GM12801 (cell line): ENCODE measurements at regions not wholly inside any gene's neighbourhood (a gene's known extent, or its start where the extent isn't known, plus 50 kb on each side); places are given as distances from the start of the nearest gene placed in this dataset.

Experiments used
- TF ChIP-seq, protein P1 (sequence below): IDR thresholded peaks from one replicate; pipeline ENCODE4 v1.5.1; 2011; ENCODE audit warnings: control low read depth; ENCODE audit not compliant: insufficient read length; ENCODE audit errors: extremely low read depth

DNA sequence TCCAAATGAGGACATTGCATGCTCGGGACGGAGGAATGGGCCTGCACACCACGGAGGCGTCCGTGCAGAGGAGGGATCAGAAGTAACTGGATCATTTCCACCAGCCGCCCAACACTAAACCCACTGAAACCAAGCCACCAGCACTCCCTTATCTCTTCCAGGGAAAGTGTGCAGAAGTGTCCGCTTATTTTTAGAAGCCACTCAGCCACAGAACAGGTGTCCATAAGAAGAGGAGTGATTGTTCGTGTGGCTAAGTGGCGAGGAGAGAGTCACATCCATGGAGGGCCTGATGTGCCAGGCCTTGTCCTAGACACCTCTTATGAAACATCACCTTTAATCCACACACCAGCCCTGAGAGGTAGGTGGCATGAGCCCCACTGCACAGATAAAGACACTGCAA, 407.9 kb upstream of the NPVF start:
- TF ChIP-seq, protein P1, sequence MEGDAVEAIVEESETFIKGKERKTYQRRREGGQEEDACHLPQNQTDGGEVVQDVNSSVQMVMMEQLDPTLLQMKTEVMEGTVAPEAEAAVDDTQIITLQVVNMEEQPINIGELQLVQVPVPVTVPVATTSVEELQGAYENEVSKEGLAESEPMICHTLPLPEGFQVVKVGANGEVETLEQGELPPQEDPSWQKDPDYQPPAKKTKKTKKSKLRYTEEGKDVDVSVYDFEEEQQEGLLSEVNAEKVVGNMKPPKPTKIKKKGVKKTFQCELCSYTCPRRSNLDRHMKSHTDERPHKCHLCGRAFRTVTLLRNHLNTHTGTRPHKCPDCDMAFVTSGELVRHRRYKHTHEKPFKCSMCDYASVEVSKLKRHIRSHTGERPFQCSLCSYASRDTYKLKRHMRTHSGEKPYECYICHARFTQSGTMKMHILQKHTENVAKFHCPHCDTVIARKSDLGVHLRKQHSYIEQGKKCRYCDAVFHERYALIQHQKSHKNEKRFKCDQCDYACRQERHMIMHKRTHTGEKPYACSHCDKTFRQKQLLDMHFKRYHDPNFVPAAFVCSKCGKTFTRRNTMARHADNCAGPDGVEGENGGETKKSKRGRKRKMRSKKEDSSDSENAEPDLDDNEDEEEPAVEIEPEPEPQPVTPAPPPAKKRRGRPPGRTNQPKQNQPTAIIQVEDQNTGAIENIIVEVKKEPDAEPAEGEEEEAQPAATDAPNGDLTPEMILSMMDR = no peak

DNA sequence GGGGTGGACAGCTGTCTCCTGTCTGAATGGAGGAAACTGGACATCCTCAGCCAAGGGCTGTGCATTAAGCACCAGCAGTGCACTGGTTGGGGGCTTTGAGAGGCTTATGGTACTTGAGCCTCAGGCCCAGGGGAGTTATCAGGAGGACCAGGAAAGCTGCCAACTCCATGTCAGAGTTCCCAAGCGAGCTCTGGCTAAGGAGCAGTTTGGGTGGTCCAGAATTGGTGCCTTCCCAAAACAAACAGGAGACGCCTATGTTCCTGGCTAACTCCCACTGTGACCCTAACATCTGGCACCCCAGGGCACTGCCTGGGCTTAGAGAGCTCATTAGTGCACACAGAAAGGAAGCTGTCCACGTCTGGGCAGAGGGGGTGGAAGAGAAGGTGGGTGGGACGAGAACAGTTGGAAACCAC, 408.6 kb upstream of the NPVF start:
- TF ChIP-seq, protein P1 = no peak

DNA sequence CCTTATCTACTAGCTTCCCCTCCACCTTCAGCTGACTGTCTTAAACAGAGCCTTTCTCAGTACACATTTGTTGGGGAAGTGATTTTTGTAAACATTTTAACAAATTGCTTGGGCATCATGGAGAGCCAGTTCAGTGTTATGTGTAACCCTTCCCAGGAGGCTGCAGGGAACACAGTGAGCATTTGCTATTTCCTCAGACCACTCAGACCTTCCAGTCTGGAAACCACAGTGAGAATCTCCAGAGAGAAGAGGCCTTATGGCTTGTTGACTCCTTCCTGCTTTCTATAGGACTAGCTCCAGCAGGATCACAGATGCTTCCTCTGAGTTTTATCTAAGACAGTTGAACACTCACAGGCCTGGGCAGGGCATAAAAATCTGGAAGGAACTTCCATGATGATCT, 409.8 kb upstream of the NPVF start:
- TF ChIP-seq, protein P1 = no peak

DNA sequence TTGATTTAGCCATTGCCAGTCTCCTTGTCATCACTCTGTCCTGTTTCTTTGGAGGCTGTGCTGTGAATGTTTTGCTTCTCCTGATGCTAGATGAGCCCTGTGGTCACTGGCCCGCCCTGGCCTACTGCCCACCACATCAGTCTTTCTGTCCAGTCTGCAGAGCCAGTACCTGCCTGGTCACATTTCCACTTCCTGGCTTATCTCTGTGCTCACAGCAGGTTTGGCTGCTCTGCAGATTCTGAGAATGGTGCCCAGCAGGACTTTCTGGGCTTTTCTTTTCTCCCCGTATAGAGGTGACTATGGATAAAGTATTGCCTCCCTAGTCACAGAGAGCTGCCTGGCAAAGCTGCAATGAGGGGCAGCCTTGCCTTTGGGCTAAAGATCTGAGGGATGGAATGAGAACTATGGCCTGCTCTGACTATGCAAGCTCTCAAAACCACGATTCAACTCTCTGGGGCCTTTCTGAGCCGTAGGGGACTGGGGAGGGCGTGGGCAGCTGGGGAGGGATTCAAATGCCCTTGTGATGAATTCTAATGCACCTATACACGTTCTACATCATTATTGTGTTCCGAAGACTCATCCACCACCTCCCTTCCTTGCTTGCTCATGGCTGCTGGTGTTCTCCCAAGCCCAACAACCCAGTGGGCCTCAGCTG, 410.4 kb upstream of the NPVF start:
- TF ChIP-seq, protein P1 = no peak

DNA sequence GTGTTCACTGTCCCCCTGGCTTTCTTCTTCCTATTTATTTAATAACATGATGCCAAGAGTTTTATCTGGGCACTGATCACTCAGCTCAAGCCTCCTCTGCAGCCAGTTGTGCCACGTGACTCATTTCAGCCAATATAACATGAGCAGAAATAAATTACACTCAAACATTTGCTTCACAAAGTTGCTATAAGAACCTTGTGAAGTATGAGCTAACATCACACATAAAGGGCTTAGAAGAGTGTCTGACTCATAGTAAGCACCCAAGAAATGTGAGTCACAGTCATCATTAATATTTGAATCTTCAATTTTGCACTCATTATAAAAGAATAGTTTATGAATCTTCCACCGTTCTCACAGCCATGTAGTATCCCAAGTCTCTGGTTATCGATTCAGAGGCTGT, 414.6 kb upstream of the NPVF start:
- TF ChIP-seq, protein P1 = no peak

DNA sequence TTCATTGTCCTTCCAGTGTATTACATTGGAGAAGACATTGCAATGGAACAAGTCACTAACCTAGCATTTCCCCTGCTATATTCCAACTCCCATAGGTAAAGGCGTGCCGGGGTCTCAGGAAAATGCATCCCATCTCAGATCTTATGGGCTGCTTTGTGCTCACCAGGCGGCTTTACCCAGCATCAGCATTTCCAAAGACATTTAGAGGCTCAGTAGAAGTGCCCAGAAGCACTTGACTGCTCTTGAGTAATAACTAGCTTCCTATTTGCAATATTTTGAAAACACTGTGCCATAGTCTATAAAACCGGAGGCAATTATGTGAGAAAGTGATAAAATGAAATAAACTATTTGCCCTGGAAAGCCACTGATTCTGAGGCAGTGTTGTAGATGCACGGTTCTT, 415.0 kb upstream of the NPVF start:
- TF ChIP-seq, protein P1 = no peak

DNA sequence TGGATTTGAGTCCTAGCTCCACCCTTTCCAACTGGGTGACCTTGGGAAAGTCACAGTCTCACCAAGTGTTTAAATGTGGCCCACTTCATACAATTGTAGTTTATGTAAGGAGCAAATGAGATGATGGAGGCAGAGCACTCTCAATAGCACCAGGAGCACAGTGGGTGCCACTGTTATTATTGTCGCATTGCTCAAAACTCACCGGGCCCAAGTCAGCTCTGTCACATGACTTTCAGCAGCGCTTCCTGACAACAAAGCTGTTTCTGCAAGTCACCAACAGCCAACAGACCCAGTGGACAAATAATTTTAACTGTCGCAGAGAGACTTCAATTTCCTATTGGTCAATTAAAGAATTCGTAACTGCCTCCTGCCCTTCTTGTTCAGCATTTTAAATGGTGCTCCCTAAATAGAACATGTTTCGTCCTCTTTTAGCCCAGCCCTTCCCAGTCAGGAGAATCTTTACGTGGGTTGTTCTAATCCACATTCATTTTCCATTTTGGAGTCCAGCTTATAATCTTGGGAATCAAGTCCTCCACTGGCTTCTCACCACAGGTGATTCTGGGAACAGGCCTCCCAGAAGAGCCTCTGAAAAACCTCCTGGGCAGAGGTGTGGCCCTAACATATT, 415.6 kb upstream of the NPVF start:
- TF ChIP-seq, protein P1 = no peak
